PC-9 (cell line): ENCODE measurements at regions not wholly inside any gene's neighbourhood (a gene's known extent, or its start where the extent isn't known, plus 50 kb on each side); places are given as distances from the start of the nearest gene placed in this dataset.

Source experiments
- BruUV-seq: library from RNA; stranded (reverse); fragments of 400-500 nt; replicated peaks from 2 replicates; lab custom pipeline; 2021; lab: Mats Ljungman, UMichigan
- CTCF ChIA-PET: fragments of 300-600 bp; sonication (Branson Sonifier 250); formaldehyde crosslinking; loops from one replicate; lab custom pipeline; 2022; ENCODE audit warnings: antibody characterized with exemption; lab: Charles Lee
- POLR2A ChIA-PET: fragments of 300-600 bp; sonication (Branson Sonifier 250); formaldehyde crosslinking; loops from one replicate; lab custom pipeline; 2022; ENCODE audit warnings: antibody characterized with exemption; ENCODE audit not compliant: unreplicated experiment; lab: Charles Lee
- DNase-seq, 2 experiments: peaks; one replicate each; pipeline versions ENCODE4 v3.0.0 to v3.0.0-alpha.2; 2015 to 2022; ENCODE audit warnings: mixed read lengths in 1 of 2
- H2AFZ ChIP-seq: fragments of 200-600 bp; sonication (generic); 2 replicates; pipeline ENCODE4 v1.8.1; 2017; ENCODE audit warnings: antibody characterized with exemption
- H3F3A ChIP-seq: fragments of 200-600 bp; sonication (generic); 2 replicates; pipeline ENCODE4 v1.8.1; 2017; ENCODE audit warnings: antibody characterized with exemption, mild to moderate bottlenecking, low read depth; ENCODE audit not compliant: insufficient read depth
- H3K27ac ChIP-seq: fragments of 200-600 bp; sonication (generic); 2 replicates; pipeline ENCODE4 v1.6.1; 2016; ENCODE audit warnings: mixed run types
- H3K27me3 ChIP-seq: fragments of 200-600 bp; sonication (generic); 2 replicates; pipeline ENCODE4 v1.6.1; 2016; ENCODE audit warnings: low read depth, mixed run types; ENCODE audit not compliant: insufficient read depth
- H3K36me3 ChIP-seq: fragments of 200-600 bp; sonication (generic); 2 replicates; pipeline ENCODE4 v1.6.1; 2016; ENCODE audit warnings: low read depth, mixed run types
- H3K4me1 ChIP-seq: fragments of 200-600 bp; sonication (generic); replicated peaks from 2 replicates; pipeline ENCODE4 v1.6.1; 2016; ENCODE audit warnings: mixed run types; ENCODE audit not compliant: insufficient read depth
- H3K4me2 ChIP-seq: fragments of 200-600 bp; sonication (generic); 2 replicates; pipeline ENCODE4 v1.6.1; 2017; ENCODE audit warnings: mixed run types
- H3K4me3 ChIP-seq: fragments of 200-600 bp; sonication (generic); 2 replicates; pipeline ENCODE4 v1.6.1; 2016; ENCODE audit warnings: mixed run types
- H3K79me2 ChIP-seq: fragments of 200-600 bp; sonication (generic); 2 replicates; pipeline ENCODE4 v1.6.1; 2017; ENCODE audit warnings: low read depth, mixed run types
- H3K9me2 ChIP-seq: fragments of 200-600 bp; sonication (generic); 2 replicates; pipeline ENCODE4 v1.8.1; 2017; ENCODE audit warnings: mild to moderate bottlenecking; ENCODE audit not compliant: insufficient read depth
- H3K9me3 ChIP-seq: fragments of 200-600 bp; sonication (generic); 2 replicates; pipeline ENCODE4 v1.8.1; 2016; ENCODE audit warnings: low read depth; ENCODE audit not compliant: insufficient read depth
- H4K20me1 ChIP-seq: fragments of 200-600 bp; sonication (generic); 2 replicates; pipeline ENCODE4 v1.8.1; 2017; ENCODE audit not compliant: insufficient read depth
- CTCF ChIP-seq: fragments of 200-600 bp; sonication (generic); conservative IDR thresholded peaks from 2 replicates; pipeline ENCODE4 v1.6.1; 2017; ENCODE audit warnings: mixed run types, antibody characterized with exemption, mild to moderate bottlenecking, moderate library complexity
- EZH2 ChIP-seq: fragments of 200-600 bp; sonication (generic); IDR thresholded peaks from 2 replicates; pipeline ENCODE4 v1.8.0; 2017; ENCODE audit warnings: antibody characterized with exemption, low read depth
- intact Hi-C: fragments of 100-400 bp; cut with micrococcal nuclease; formaldehyde crosslinking; loops from one replicate; pipeline ENCODE4 v1.10.0; 2022; ENCODE audit not compliant: unreplicated experiment

GRCh38 chr16:47876511-47876910 is 279.3 kb downstream of the ABCC12 start:
- Histone ChIP-seq H3K4me3 (no peak overlapping the region), H3K27ac (no peak overlapping the region), H3K9me2 (no peaks in the 10 kb centered on the region), H3K36me3 (no peaks in the 10 kb centered on the region), H4K20me1 (no peaks in the 10 kb centered on the region), H3K27me3 (no peaks in the 10 kb centered on the region), H3K4me1 (no peaks in the 10 kb centered on the region), H3K4me2 (no peak overlapping the region), H2AFZ (no peak overlapping the region), H3K79me2 (no peaks in the 10 kb centered on the region), H3F3A (no peaks in the 10 kb centered on the region), H3K9me3 (no peaks in the 10 kb centered on the region)
- no peak for TF ChIP-seq CTCF
- no peak for TF ChIP-seq EZH2
- DNase-seq: no peak
- POLR2A ChIA-PET: no interaction called here
- intact Hi-C loops: no loop called here
- CTCF ChIA-PET: no interaction called here
- BruUV-seq: no TSS peak

- H3K27ac ChIP-seq: no peak overlapping the region
- CTCF ChIA-PET: no interaction called here
- DNase-seq: no peak
- no peak overlapping the region for H2AFZ ChIP-seq
- H3K9me2 ChIP-seq: no peaks in the 10 kb centered on the region
- no peak overlapping the region for H3K4me2 ChIP-seq
- no peaks in the 10 kb centered on the region for H3F3A ChIP-seq
- POLR2A ChIA-PET: no interaction called here
- BruUV-seq: no TSS peak
- no peaks in the 10 kb centered on the region for H3K4me1 ChIP-seq
- H3K4me3 ChIP-seq: no peak overlapping the region
- no peaks in the 10 kb centered on the region for H3K79me2 ChIP-seq
- H4K20me1 ChIP-seq: no peaks in the 10 kb centered on the region
- intact Hi-C loops: no loop called here
- no peaks in the 10 kb centered on the region for H3K27me3 ChIP-seq
- peaks cover 5% of the 10 kb centered on the region; the same call in 1 of the 2 replicates for H3K9me3 ChIP-seq
- TF ChIP-seq EZH2 (no peak), CTCF (0 out of 2 replicates have a peak, but pooled peaks have one; percentile 27)
- H3K36me3 ChIP-seq: no peaks in the 10 kb centered on the region
Observed at GRCh38 chr16:47873434-47873833, 282.4 kb downstream of the ABCC12 start.

GRCh38 chr16:47872225-47872624 is 283.6 kb downstream of the ABCC12 start:
- Histone ChIP-seq H3K9me2 (no peaks in the 10 kb centered on the region), H3K79me2 (no peaks in the 10 kb centered on the region), H3K9me3 (peaks cover 8% of the 10 kb centered on the region; the same call in 1 of the 2 replicates), H3K36me3 (no peaks in the 10 kb centered on the region), H3F3A (no peaks in the 10 kb centered on the region), H3K27ac (no peak overlapping the region), H3K4me2 (no peak overlapping the region), H3K27me3 (no peaks in the 10 kb centered on the region), H4K20me1 (no peaks in the 10 kb centered on the region), H3K4me3 (no peak overlapping the region), H3K4me1 (no peaks in the 10 kb centered on the region), H2AFZ (no peak overlapping the region)
- CTCF ChIA-PET: no interaction called here
- no TSS peak for BruUV-seq
- no peak for DNase-seq
- TF ChIP-seq EZH2: no peak
- intact Hi-C loops: no loop called here
- POLR2A ChIA-PET: no interaction called here

GRCh38 chr16:47866423-47866822 is 289.4 kb downstream of the ABCC12 start:
- no peak overlapping the region for H2AFZ ChIP-seq

More at GRCh38 chr16:47866423-47866822, 289.4 kb downstream of the ABCC12 start:
- Histone ChIP-seq H3K4me3 (no peak overlapping the region), H3K9me3 (peaks cover 8% of the 10 kb centered on the region; the same call in 1 of the 2 replicates), H3K79me2 (no peaks in the 10 kb centered on the region), H4K20me1 (no peaks in the 10 kb centered on the region), H3K9me2 (no peaks in the 10 kb centered on the region), H3K27me3 (no peaks in the 10 kb centered on the region), H3K4me2 (no peak overlapping the region), H3K4me1 (no peaks in the 10 kb centered on the region), H3K36me3 (no peaks in the 10 kb centered on the region), H3K27ac (no peak overlapping the region), H3F3A (no peaks in the 10 kb centered on the region)
- intact Hi-C loops: no loop called here
- no peak for TF ChIP-seq EZH2
- TF ChIP-seq CTCF: no peak
- CTCF ChIA-PET: no interaction called here
- no peak for DNase-seq
- POLR2A ChIA-PET: no interaction called here
- BruUV-seq: no TSS peak
